HepG2 (cell line): ENCODE measurements at regions not wholly inside any gene's neighbourhood (a gene's known extent, or its start where the extent isn't known, plus 50 kb on each side); places are given as distances from the start of the nearest gene placed in this dataset.

Experiments
- ATAC-seq: fragments of 200-7000 bp; cut with Tn5 transposase; 3 replicates; pipeline ENCODE4 v1.9.1; 2020; ENCODE audit warnings: mild to moderate bottlenecking, moderate library complexity
- BruUV-seq: library from RNA; stranded (reverse); fragments of 400-500 nt; replicated peaks from 2 replicates; lab custom pipeline; 2021; lab: Mats Ljungman, UMichigan
- CTCF ChIA-PET: fragments of 300-600 bp; formaldehyde crosslinking; extraction: SDS; loops from one replicate; lab custom pipeline; 2021; ENCODE audit warnings: low total read pairs, inconsistent platforms, low intra/inter-chr PET ratio; lab: Yijun Ruan, JAX
- POLR2A ChIA-PET: fragments of 350-600 bp; sonication (Branson Sonifier 250); formaldehyde crosslinking; loops from one replicate; lab custom pipeline; 2020; ENCODE audit warnings: antibody characterized with exemption, inconsistent platforms; lab: Yijun Ruan, JAX
- DNase-seq: peaks from one replicate; pipeline ENCODE4 v3.0.0-alpha.2; 2015; ENCODE audit warnings: low spot score
- FAIRE-seq: peaks from 3 replicates; lab custom pipeline; 2011; peaks lifted over from hg19 to GRCh38; lab: Jason Lieb, UNC
- H2AFZ ChIP-seq: one replicate; pipeline ENCODE4 v1.6.1; 2011; ENCODE audit warnings: low read length, inconsistent platforms
- H3K27ac ChIP-seq: fragments of 300-600 bp; 3 replicates; pipeline ENCODE4 v1.8.0; 2011; ENCODE audit warnings: mixed run types, mild to moderate bottlenecking, mixed read lengths, low read length, inconsistent platforms; ENCODE audit not compliant: insufficient read depth; ENCODE audit errors: extremely low read length
- H3K27me3 ChIP-seq, 2 experiments: fragments of 200-600 bp in 1 of 2; 2 replicates in 1 of 2; 3 replicates in 1 of 2; pipeline versions ENCODE4 v1.6.0 to v1.8.0; 2011; ENCODE audit warnings: low read length in 2 of 2, mild to moderate bottlenecking in 2 of 2, moderate library complexity in 2 of 2, inconsistent platforms in 1 of 2; ENCODE audit not compliant: insufficient read depth in 2 of 2, control insufficient read depth in 1 of 2
- H3K36me3 ChIP-seq, 2 experiments: fragments of 200-600 bp in 1 of 2; replicated peaks in 1 of 2; 2 replicates in 1 of 2; 3 replicates in 1 of 2; pipeline versions ENCODE4 v1.5.1 to v1.8.0; 2011; ENCODE audit warnings: low read length in 2 of 2, inconsistent platforms in 1 of 2; ENCODE audit not compliant: insufficient read depth in 2 of 2, control insufficient read depth in 1 of 2
- H3K4me1 ChIP-seq: 2 replicates; pipeline ENCODE4 v1.5.1; 2012; ENCODE audit warnings: low read length, inconsistent platforms; ENCODE audit not compliant: insufficient read depth
- H3K4me2 ChIP-seq: 2 replicates; pipeline ENCODE4 v1.6.0; 2011; ENCODE audit warnings: low read depth, low read length, inconsistent platforms
- H3K4me3 ChIP-seq, 3 experiments: fragments of 200-600 bp in 1 of 3; sonication (generic), shearing (Covaris generic) in 1 of 3; replicated peaks in 1 of 3; 2 replicates each; pipeline ENCODE4 v1.5.1; 2011 to 2016; ENCODE audit warnings: low read length in 3 of 3, inconsistent platforms in 2 of 3, low read depth in 2 of 3, mild to moderate bottlenecking in 2 of 3, control low read depth in 1 of 3, mixed read lengths in 1 of 3; ENCODE audit not compliant: insufficient read depth in 1 of 3
- H3K79me2 ChIP-seq: one replicate; pipeline ENCODE4 v1.6.1; 2011; ENCODE audit warnings: low read length, inconsistent platforms; ENCODE audit not compliant: insufficient read depth
- H3K9ac ChIP-seq: 2 replicates; pipeline ENCODE4 v1.6.0; 2011; ENCODE audit warnings: mild to moderate bottlenecking, low read depth, low read length, inconsistent platforms; ENCODE audit not compliant: insufficient read depth
- H3K9me3 ChIP-seq: 2 replicates; pipeline ENCODE4 v1.5.1; 2012; ENCODE audit warnings: mild to moderate bottlenecking, low read length
- H4K20me1 ChIP-seq: 2 replicates; pipeline ENCODE4 v1.6.0; 2011; ENCODE audit warnings: inconsistent platforms, mild to moderate bottlenecking, low read length, moderate library complexity; ENCODE audit not compliant: insufficient read depth
- ATF4 ChIP-seq, 2 experiments: fragments of 450-650 bp in 1 of 2; sonication (generic) in 1 of 2; formaldehyde crosslinking; IDR thresholded peaks; 2 replicates each; pipeline versions ENCODE4 v1.5.0 to v1.8.0; 2020 to 2022; ENCODE audit warnings: mild to moderate bottlenecking in 1 of 2, missing genetic modification reagents in 1 of 2
- BHLHE40 ChIP-seq: IDR thresholded peaks from 2 replicates; pipeline ENCODE4 v1.6.1; 2011; ENCODE audit warnings: low read length, improper control_type of control experiment
- CBX2 ChIP-seq, 2 experiments: fragments of 200-600 bp in 1 of 2; sonication (generic); formaldehyde crosslinking in 1 of 2; IDR thresholded peaks; 2 replicates each; pipeline versions ENCODE4 v1.7.0 to v1.8.1; 2018 to 2022; ENCODE audit warnings: low read depth in 2 of 2, low read length in 1 of 2, mild to moderate bottlenecking in 1 of 2, missing genetic modification reagents in 1 of 2
- CENPBD1 ChIP-seq: sonication (generic); formaldehyde crosslinking; IDR thresholded peaks from 2 replicates; pipeline ENCODE4 v1.8.0; 2022; ENCODE audit warnings: missing genetic modification reagents, low read depth, mild to moderate bottlenecking, borderline replicate concordance
- DR1 ChIP-seq: sonication (generic); formaldehyde crosslinking; IDR thresholded peaks from 2 replicates; pipeline ENCODE4 v1.8.0; 2021; ENCODE audit warnings: mild to moderate bottlenecking, missing genetic modification reagents, inconsistent platforms
- GRHL1 ChIP-seq: sonication (generic); formaldehyde crosslinking; conservative IDR thresholded peaks from 2 replicates; pipeline ENCODE4 v1.8.0; 2022; ENCODE audit warnings: missing genetic modification reagents
- GTF2F1 ChIP-seq: fragments of 150-350 bp; IDR thresholded peaks from 2 replicates; pipeline ENCODE4 v1.6.1; 2014; ENCODE audit warnings: low read length
- RFXANK ChIP-seq: IDR thresholded peaks from 2 replicates; pipeline ENCODE4 v1.6.1; 2016
- SOX6 ChIP-seq, 2 experiments: fragments of 450-650 bp in 1 of 2; sonication (generic) in 1 of 2; formaldehyde crosslinking in 1 of 2; IDR thresholded peaks; 2 replicates each; pipeline versions ENCODE4 v1.4.0 to v1.6.1; 2017 to 2020; ENCODE audit warnings: antibody characterized with exemption in 1 of 2, mild to moderate bottlenecking in 1 of 2, missing genetic modification reagents in 1 of 2
- ZFY ChIP-seq: sonication (generic); formaldehyde crosslinking; IDR thresholded peaks from 2 replicates; pipeline ENCODE4 v1.4.0; 2020; ENCODE audit warnings: missing genetic modification reagents
- ZNF510 ChIP-seq: sonication (generic); formaldehyde crosslinking; IDR thresholded peaks from 2 replicates; pipeline ENCODE4 v1.4.0; 2020; ENCODE audit warnings: low read depth, mild to moderate bottlenecking, missing genetic modification reagents
- ZSCAN22 ChIP-seq: sonication (generic); formaldehyde crosslinking; IDR thresholded peaks from 2 replicates; pipeline ENCODE4 v1.4.0; 2020; ENCODE audit warnings: mild to moderate bottlenecking, missing genetic modification reagents
- WGBS: methylation state at CpG from one replicate; pipeline ENCODE4 v1.1.6; 2017; ENCODE audit warnings: low lambda C conversion rate; 5-methylcytosine and 5-hydroxymethylcytosine counted together
- in situ Hi-C: cut with HindIII; loops from 2 replicates; pipeline ENCODE4 v1.10.0; 2017; ENCODE audit warnings: low pct_unique_long_range_greater_than_20kb; ENCODE audit not compliant: extremely low pct_ligation_motif_present
- intact Hi-C: fragments of 100-400 bp; cut with micrococcal nuclease; formaldehyde crosslinking; loops from one replicate; pipeline ENCODE4 v1.10.0; 2022; ENCODE audit not compliant: unreplicated experiment

- Histone ChIP-seq H3K9ac (no peak overlapping the region), H3K79me2 (no peaks in the 10 kb centered on the region), H3K36me3 (no peaks in the 10 kb centered on the region), H3K4me2 (no peak overlapping the region), H3K4me3 (no peak overlapping the region), H3K27ac (no peak overlapping the region), H4K20me1 (no peaks in the 10 kb centered on the region), H3K27me3 (no peaks in the 10 kb centered on the region), H3K9me3 (peaks cover 92% of the 10 kb centered on the region), H2AFZ (no peak overlapping the region), H3K4me1 (no peaks in the 10 kb centered on the region)
- ChIA-PET CTCF (no interaction called here), POLR2A (no interaction called here)
- intact Hi-C loops (no loop called here), in situ Hi-C loops (no loop called here)
- BruUV-seq: no TSS peak
- no peak for FAIRE-seq
- no peak for ATAC-seq
- TF ChIP-seq BHLHE40: no peak
- TF ChIP-seq DR1: no peak
- TF ChIP-seq GRHL1 (CRISPR knock-in tag): no peak
- TF ChIP-seq CENPBD1 (CRISPR knock-in tag): no peak
- TF ChIP-seq ZFY (CRISPR knock-in tag): no peak
- TF ChIP-seq SOX6 (IDR thresholded peaks at IDR 0.05): no peak
- TF ChIP-seq SOX6 (CRISPR knock-in tag; IDR thresholded peaks at IDR 0.05): no peak
- no peak for TF ChIP-seq ZNF510 (CRISPR knock-in tag)
- TF ChIP-seq GTF2F1: no peak
- TF ChIP-seq RFXANK (CRISPR knock-in tag): no peak
- TF ChIP-seq ATF4 (CRISPR knock-in tag; IDR thresholded peaks at IDR 0.05): no peak
- no peak for TF ChIP-seq CBX2 (IDR thresholded peaks at IDR 0.05; ENCODE audit: low read depth, low read length)
- no peak for TF ChIP-seq CBX2 (CRISPR knock-in tag; IDR thresholded peaks at IDR 0.05; ENCODE audit: low read depth)
- TF ChIP-seq ZSCAN22 (CRISPR knock-in tag): no peak
- no peak for DNase-seq
- WGBS: no CpG with 5 or more reads among the region's 5 CpGs
Observed at GRCh38 chr21:20507783-20508182, 490.4 kb upstream of the NCAM2 start.
